DMS153 treated with DMSO at 0.1 percent for 48 hours (cell line): ENCODE measurements at regions not wholly inside any gene's neighbourhood (a gene's known extent, or its start where the extent isn't known, plus 50 kb on each side); places are given as distances from the start of the nearest gene placed in this dataset.
A peak's percentile ranks its signal among the peaks of the same experiment; 100 is the strongest.

Experiments used
- DNase-seq: peaks from one replicate; lab custom pipeline; 2025; ENCODE audit not compliant: unreplicated experiment; lab: John Stamatoyannopoulos, UW

DNA sequence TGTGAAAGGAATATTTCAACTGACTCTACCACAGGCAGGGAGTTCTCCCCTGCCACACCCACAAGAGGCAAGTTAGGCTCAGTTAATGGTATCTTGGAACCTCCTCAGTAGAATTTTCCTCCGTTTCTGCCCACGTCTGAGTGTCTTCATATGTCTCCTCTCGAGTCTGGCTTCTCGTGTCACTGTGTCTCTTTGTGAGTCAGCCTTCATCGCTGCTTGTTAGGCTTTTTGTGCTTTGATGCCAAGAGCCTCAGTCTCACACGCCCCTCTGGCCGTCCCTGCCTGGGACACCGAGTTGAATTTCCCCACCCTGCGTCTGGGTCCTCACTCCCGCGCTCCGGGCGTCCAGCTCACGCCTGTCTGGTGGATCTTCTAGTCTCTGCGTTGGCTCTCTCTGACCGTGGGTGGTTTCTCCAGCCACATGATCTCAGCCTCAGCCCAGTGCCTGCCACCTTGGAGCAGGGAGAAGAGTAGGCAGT is 125.7 kb upstream of the GADD45A start:
- DNase-seq = no peak

DNA sequence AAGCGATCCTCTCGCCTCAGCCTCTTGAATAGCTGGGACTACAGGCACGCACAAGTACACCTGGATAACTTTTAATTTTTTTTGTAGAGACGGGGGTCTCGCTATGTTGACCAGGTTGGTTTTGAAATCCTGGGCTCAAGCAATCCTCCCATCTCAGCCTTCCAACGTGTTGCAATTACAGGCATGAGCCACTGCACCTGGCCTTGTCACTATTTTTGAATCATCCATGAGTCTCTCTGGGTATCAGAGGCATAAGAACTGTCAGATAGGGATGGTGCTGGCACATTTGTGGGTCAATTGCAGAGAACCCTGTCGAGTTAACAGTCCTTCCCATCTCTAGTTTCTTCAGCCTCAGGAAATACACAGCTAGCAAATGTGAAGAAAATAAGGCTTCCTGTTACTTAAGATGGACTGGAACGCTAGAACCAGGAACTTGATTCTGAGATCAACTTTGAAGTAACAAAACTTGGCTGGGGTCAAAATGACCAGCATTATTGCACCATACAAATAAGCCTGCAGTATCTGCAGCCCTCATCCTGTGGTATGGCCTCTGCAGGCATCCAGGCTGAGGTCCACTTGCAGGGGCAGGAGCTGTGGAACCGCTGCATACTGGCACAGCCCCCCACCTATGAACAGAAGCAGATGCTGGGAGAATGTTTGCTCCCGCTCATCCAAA is 124.3 kb upstream of the GADD45A start:
- no peak for DNase-seq

DNA sequence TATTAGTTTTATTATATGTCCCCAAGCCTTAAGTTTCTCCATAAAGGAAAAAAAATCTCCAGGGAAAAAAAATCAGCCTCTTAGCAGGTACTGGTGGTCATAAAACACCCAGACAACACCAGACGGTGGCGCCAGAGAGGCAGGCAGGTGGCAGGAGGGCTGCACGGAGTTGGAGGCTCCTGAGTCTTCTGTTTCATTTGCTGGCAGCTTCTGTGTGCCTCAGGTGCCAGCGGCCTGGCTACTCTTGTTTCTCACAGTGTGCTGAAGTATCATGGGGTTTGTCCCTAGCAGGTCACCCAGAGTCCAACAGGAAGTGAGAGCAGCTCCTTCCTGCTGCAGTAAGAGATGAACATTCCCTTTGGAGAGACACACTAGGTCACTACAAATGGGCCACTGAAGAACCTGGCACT is 123.3 kb upstream of the GADD45A start:
- DNase-seq = peak; percentile 40

DNA sequence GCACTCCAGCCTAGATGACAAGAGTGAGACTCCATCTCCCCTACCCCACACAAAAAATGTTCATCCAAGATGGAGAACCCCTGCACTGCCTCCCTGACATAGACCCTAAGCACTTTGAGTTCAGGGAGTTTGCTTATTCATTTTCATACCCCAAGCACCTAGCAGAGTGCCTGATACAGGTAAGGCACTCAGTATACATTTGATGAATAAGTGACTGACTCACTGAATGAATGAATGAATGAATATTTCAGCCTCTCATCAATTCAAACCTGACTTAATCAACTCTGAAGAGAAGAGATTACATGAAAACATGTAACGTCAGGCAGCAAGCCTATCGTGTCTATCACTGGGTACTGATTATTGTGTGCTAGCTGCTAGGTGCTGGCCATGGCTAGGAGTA is 121.3 kb upstream of the GADD45A start:
- no peak for DNase-seq

DNA sequence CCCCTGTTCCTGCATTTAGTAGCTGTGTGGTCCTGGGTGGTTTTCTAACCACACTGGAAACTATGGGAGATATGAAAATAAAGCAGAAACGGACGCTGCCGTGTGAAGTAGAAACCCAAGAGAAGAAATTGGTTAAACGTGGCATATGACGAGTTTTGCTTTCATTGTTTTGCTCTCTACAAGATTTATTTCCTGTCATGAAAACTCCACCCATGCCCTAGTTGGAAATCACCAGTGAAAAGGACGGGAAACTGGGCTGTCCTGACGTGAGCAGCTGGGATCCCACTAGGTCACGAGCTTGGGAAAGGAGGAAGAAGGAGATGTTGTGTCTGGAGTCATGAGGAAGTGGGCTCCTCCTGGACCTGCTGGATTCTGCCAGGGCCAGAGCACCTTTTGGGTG is 120.8 kb upstream of the GADD45A start:
- no peak for DNase-seq

DNA sequence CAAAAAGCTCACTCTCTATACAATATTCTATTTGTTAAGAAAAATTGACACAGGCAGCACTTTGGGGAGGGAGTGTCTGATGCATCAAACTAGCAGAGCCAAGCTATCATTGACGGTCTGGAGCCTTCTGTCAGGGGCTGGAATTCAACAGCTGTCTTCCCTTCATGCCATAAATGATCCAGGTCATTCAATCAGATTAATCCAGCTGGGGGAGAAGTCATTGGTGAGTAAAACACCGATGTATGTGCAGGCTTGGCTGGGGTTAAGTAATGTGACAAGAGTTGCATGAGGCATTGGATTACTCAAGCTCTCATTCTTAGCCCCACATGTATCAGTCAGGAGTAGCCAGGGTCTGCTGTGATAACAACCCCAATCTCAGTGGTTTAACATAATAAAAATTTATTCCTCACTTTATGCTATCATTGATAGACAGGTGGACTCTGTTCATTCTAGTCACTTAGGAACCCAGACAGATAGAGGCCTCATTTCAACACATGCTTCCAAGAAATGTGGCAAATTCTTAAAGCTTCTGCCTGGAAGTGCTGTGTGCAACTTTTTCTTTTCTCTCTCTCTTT is 118.1 kb upstream of the GADD45A start:
- DNase-seq = no peak

DNA sequence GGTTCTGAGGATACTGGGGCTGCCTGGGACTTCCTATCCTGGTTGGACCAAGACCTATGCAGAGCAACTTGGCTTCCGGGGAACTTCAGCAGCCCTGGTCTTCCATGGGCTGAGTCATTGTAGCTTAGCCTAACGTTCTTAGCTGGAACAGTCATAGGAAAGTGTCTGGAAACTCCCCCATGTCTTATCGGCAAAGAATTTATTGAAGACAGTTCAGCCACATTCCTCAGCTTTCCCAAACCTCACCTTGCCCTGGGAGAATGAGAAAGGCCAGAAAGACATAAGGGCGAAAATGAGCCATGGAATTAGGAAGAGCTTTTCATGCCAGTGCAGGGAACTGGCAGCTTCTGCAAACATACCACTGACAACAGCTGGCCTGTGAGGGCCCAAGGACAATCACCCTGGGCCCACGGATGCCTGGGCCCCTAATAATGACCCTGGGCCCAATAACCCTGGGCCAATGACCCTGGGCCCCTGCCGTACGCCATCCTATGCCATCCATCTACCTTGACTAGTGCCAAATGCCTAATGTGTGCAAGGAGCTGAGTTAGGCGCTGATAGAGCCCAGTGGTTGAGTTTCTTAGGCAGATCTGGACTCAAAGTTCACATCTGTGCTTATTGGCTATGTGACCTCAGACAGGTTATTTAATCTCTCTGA is 114.4 kb upstream of the GADD45A start:
- no peak for DNase-seq

DNA sequence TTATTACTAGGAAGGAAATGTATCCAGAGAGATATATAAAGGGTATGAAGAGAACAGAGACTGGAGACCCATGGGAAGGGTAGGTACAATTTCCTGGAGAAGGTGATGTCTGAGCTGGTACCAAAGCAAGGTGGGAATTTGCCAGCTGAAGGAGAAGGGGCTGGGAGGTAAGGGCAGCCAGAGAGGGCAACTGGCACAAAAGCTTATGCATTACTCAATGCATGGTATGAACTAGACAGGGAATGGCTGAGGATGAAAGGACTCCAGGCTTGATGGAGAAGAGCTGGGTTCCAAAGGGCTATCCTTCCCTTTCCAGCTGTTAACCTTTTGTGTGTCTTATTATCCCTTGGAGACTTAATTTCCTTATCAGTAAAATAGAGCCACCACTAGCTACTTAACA is 113.6 kb upstream of the GADD45A start:
- no peak for DNase-seq

DNA sequence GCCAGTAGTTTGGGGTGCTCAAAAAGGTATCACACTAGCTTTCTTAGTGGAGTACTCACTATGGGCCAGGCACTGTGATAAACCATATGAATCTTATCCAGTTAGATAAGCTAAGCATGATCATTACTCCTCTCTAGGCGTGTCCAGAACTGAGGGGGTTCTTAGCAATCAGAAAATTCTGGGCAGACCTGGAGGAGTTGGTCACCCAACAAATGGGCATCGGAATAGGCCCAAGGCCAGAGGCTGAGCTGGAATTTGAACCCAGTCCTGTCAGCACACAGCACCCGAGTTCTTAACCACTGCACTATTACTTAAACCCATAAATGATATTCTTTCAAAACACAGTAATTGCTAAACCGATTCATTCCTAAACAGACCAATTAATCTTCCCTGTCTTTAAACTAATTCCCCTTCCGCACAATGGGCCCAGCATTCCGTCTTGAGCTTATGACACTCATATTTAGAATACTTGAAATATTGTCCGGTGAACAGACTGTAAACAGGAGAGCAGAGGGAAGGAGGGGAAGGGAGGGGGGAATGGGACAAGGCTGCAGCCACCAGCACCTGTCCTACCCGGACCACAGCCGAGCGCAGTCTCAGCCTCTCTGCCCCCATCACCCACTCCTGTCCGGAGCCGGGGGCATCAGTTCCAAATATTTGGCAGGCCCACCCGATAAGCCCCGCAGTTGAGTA is 113.0 kb upstream of the GADD45A start:
- no peak for DNase-seq

DNA sequence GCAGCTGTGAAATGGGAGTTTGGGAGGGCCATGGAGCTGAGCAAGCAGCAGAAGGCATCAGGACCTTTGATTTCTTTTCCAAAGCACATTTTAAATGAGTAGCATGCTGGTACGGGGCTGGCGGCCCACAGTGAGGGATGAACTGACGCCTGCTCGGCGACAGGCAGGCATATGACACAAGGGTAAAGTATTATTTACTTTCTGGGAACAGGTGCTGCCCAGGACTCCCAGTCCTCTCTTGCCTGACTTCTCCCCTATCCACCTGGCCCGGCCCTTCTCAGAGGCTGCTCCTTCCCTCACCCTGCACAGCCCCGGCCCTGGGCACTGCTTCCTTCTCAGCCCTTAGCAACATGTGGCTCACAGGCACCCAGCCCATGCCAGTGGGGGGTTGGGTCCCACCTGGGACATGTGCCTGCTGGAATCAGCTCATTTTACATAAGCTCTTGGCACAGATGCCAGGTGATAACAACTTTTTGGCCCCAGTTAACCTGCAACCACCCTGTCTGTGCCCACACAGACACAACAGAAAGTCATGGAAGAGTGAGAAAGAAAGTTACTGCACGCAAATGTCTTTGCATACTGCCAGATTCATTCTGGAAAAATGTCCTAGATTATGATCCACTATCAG is 112.3 kb upstream of the GADD45A start:
- DNase-seq = no peak

DNA sequence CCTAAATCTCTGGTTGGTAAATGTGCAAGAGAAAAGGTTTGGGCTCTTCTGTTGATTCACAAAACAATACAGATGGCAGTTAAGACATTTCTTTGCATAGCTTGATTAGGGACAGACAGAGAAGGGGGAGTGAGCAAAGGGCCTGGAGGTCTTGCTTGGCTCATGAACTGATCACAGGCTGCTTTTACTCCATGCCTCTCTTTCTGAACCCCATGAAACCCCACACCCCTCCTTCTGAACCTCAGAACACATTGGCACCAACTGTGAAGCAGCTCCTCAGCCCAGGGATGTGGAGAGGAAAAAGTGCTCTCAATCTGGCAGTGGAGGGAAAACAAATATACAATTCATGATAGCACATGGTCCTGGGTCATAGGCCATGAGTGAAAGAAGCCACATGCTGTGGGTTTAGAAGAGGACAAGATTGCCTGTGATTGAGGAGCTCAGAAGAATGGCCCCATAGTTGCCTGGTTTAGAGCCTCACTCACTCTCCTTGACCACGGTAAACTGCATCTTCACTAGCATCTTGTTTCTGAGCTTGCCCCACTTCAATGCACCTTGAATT is 111.6 kb upstream of the GADD45A start:
- no peak for DNase-seq

DNA sequence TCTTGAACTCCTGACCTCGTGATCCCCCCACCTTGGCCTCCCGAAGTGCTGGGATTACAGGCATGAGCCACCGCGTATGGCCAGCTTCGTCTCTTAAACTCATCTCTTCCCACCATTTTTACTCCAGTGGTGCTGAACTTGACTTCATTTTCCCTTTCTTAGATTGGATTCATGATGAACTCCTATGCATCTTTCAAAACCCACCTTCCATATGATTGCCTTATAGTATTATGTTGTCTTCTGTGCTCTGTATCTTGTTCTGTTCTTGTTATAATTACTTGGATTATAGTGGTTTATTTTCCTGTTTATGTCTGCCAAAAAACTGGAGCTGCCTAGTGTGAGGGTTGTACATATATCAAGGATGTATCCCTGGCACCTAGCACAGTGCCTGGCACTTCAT is 110.8 kb upstream of the GADD45A start:
- DNase-seq = no peak

DNA sequence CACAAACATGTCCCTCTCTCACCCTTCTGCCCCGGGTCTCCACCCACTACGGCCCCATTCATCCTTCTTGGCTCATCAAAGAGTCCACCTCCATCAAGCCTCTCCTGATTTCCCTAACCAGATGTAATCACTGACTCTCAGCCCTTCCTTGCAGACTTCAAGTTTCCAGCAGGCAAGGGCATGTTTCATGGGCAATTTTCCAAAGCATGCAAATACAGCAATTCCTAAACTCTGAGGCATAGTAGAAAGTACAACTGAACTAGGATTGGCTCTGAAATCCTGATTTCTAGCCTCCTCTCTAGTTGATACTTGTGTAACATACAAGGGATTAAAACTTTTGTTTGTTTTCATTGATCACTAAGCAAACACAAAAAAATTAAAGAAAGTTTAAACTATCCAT is 109.1 kb upstream of the GADD45A start:
- DNase-seq = no peak

DNA sequence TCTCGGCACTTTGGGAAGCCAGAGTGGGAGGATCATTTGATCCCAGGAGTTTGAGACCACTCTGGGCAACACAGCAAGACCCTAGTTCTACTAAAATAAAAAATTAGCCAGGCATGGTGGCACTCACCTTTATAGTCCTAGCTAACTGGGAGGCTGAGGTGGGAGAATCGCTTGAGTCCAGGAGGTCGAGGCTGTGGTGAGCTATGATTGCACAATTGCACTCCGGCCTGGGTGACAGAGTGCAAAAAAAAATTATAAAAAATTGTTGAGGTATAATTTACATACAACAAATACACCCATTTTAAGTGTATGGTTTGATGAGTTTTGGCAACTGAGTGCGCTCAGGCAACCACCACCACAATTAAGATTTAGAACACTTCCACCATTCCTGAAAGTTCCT is 108.5 kb upstream of the GADD45A start:
- DNase-seq = no peak

DNA sequence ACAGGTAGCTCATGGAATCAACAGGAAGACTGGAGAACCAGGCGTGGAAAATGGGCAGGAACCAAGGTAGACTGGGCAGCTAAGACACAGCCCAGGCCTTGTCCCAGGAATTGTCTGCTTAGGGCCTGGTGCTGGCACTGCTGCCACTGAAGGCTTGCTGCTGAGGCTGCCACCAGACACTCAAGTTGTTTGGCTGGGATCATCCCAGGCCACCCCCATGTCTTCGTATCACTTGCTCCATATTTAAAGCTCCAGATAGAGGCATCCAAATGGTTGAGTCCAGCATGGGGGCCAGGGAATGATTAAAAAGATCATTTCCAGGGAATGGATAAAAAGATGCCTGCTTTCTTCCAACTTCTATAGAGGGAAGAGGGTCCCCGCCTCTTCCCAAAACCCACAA is 107.4 kb upstream of the GADD45A start:
- DNase-seq = no peak

DNA sequence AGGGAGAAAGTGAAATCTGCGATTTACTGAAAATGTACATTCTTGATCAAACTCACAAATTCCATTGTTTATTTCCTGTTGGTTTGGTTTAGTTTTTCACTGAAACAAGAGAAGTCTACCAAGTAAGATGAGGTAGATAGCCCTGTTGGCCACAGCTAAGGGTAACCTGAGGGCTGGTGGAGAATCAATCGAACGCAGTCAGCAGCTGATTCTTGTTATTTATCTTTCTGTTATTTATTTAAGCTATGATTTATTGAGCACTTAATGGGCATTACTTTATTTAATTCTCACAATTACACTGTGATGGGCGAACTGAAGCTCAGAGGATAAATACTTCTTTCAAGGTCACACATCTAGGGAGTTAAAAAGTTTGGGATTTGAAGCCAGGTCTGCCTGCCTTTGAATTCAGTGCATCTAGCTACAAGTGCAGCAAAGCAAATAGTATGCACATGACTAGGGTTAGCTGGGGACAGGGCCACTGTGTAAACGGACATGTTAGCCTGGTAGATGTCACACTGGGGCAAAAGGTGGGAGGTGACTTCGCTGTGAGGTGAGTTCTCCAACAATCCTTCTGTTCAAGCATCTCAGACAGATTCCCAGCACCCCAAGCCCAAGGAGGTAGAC is 106.5 kb upstream of the GADD45A start:
- DNase-seq = no peak

DNA sequence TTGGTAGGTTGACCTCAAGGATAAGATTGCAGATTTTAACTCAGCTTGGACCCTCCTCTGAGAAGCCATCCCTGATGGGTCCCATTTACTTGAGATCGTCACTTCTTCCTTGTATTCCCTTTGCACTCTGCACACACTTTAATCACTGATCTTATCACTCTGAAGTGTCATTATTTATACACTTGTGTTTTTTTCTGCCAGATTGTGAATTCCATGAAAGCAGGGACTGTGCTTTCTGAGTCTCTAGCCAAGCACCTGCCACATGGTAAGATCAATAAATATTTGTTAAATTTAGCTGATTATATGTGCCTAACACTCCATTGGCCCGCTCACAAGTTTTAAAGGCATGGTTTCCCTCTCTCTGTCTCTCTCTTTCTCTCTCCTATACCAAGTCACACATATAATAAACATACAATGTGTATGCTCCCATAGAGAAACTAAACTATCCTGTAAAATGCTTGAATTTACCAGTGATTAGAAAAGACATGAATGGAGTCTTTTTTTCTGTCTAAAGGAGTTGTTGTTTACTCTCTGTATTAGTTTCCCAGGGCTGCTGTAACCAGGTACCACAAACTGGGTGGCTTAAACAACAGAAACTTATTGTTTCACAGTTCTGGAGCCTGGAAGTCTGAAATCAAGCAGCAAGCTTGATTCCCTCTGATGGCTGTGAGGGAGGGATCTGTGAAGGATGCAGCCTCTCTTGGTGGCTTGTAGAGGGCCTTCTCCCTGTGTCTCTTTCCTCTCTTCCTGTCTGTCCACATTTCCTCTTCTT is 105.2 kb upstream of the GADD45A start:
- DNase-seq = no peak

DNA sequence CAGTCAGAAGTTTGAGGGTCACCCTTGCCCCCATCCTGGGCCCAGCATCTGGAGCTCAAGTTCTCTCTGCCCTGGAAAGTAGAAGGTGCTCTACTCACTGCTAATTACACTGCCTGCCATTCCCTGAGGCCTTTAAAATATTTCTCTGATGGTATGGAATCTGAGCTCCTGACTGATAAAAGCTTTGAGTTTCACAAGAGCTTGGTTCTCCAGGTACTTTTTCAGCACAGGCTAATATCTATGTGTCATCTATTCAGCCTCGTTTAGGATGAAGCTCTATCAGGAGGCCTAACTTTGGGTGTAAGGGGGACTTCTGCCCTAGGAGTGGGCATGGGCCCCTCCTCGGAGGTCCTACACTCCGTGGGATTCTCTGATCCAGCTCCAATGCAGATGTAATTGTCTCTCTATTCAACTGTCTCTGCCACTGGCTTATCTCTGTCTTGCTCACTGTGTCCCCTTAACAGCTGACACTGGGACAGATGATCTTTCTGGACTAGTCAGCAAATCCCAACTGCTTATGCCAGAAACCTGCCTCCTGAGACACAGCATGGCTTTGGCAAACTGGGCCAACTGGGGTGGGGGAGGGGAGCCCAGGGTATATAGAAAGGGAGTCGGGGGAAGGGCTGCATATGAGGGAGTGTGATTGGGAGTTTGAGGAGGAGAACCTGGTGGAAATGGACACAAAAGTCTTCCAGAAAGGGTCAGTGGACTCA is 104.2 kb upstream of the GADD45A start:
- no peak for DNase-seq
